ENCODE measurements at regions not wholly inside any gene's neighbourhood (a gene's known extent, or its start where the extent isn't known, plus 50 kb on each side); places are given as distances from the start of the nearest gene placed in this dataset.

DNA sequence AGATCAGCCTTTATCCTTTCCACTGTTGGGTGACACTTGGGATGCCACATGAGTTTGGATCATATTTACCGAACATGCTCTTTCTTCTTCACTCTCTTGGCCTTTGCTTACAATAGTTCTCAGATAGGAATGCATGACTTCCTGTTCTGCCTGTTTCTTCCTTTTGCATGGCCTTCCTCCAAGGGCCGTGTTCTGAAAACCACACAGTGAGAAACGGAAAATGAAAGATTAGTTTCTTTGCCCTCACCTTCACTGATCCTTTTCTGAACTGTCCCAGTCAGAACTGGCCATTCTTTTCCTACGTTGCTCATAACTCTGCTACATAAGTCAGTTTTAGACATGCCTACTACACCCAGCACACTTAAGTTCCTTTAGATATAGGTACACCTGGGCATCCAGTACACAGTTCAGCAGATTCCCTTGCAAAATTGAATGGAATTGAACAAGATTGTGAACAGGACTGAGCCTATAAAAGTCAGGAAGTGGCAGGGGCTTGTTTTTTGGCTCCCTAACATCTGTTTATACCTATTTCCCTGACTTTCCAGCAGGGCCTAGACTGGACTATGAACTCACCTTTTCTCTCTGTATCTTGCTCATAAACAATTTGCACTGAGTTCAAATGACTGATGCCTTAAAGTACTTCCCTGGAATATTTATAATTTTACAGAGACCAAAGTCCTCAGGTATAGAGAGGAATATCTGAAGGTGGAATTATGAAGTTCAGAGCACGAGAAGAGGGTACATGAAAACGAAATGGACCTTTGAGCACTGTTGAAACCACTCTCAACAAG lies 186.4 kb upstream of the ST6GAL2 start:
- intact Hi-C loops (cut with micrococcal nuclease; ENCODE audit: unreplicated experiment): no loop called here
- Mint-ChIP-seq H3K36me3 (ENCODE audit: insufficient read depth, unreplicated experiment) (no peaks in the 10 kb centered on the region), H3K27me3 (ENCODE audit: unreplicated experiment) (no peaks in the 10 kb centered on the region), H3K4me1 (ENCODE audit: low read depth, unreplicated experiment) (no peaks in the 10 kb centered on the region), H3K4me3 (ENCODE audit: low read depth, unreplicated experiment) (no peak overlapping the region), H3K9me3 (ENCODE audit: low read depth, unreplicated experiment) (peaks cover 23% of the 10 kb centered on the region), H3K27ac (ENCODE audit: unreplicated experiment) (no peak overlapping the region)
- CTCF ChIA-PET: no interaction called here
- DNase-seq: no peak
- no peak for TF ChIP-seq CTCF (IDR thresholded peaks at IDR 0.05; ENCODE audit: unreplicated experiment)
- BruUV-seq (replicated peaks): no TSS peak

DNA sequence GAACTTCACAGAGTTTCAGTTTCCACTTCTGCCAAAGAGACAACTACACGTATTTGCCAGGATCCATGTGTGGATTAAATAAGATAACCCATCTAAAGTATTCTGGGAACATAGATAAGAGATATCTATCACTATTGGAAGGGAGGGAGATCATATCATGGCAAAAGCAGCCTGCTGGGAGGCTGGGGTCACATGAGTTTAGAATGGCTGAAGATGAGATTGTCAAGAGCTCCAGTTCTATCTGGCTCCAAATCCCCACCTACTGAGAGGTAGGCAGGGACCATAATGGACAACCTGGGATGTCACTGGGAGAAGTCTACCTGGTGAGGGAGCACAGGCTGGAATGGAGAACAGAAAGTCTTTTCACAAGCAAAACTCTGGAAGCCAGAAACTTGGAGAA lies 192.6 kb upstream of the ST6GAL2 start:
- Mint-ChIP-seq H3K9me3 (ENCODE audit: low read depth, unreplicated experiment) (peaks cover 16% of the 10 kb centered on the region), H3K4me3 (ENCODE audit: low read depth, unreplicated experiment) (no peak overlapping the region), H3K27ac (ENCODE audit: unreplicated experiment) (no peak overlapping the region), H3K36me3 (ENCODE audit: insufficient read depth, unreplicated experiment) (no peaks in the 10 kb centered on the region), H3K27me3 (ENCODE audit: unreplicated experiment) (no peaks in the 10 kb centered on the region), H3K4me1 (ENCODE audit: low read depth, unreplicated experiment) (no peaks in the 10 kb centered on the region)
- intact Hi-C loops (cut with micrococcal nuclease; ENCODE audit: unreplicated experiment): no loop called here
- no peak for TF ChIP-seq CTCF (IDR thresholded peaks at IDR 0.05; ENCODE audit: unreplicated experiment)
- CTCF ChIA-PET: no interaction called here
- BruUV-seq (replicated peaks): no TSS peak
- DNase-seq: no peak

GRCh38 chr2:107086497-107086896 lies 200.5 kb upstream of the ST6GAL2 start:
- TF ChIP-seq CTCF (IDR thresholded peaks at IDR 0.05; ENCODE audit: unreplicated experiment): no peak
- Mint-ChIP-seq H3K27me3 (ENCODE audit: unreplicated experiment) (no peaks in the 10 kb centered on the region), H3K4me3 (ENCODE audit: low read depth, unreplicated experiment) (no peak overlapping the region), H3K36me3 (ENCODE audit: insufficient read depth, unreplicated experiment) (no peaks in the 10 kb centered on the region), H3K9me3 (ENCODE audit: low read depth, unreplicated experiment) (peaks cover 15% of the 10 kb centered on the region), H3K4me1 (ENCODE audit: low read depth, unreplicated experiment) (no peaks in the 10 kb centered on the region), H3K27ac (ENCODE audit: unreplicated experiment) (no peak overlapping the region)
- no TSS peak for BruUV-seq (replicated peaks)
- no peak for DNase-seq
- CTCF ChIA-PET: no interaction called here
- intact Hi-C loops (cut with micrococcal nuclease; ENCODE audit: unreplicated experiment): no loop called here

DNA sequence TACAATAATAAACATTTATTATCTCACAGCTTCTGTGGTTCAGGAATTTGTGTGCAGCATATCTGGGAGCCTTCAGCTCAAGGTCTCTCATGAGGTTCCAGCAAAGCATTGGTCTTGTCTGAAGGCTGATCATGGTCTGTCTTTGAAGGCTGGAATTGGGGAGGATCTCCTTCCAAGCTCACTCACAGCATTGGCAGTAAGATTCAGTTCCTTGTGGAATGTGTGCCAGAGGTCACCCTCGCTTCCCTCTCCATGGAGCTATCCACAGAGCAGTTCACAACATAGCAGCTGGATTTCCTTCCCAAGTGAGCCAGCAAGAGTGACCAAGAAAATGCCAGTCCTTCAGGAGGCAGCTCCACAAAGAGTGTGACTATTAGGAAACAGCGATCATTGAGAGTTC lies 202.2 kb upstream of the ST6GAL2 start:
- DNase-seq: no peak
- peaks cover 12% of the 10 kb centered on the region for H3K9me3 Mint-ChIP-seq (ENCODE audit: low read depth, unreplicated experiment)
- CTCF ChIA-PET: no interaction called here

More for the DNA sequence above, 202.2 kb upstream of the ST6GAL2 start:
- no TSS peak for BruUV-seq (replicated peaks)
- H3K27me3 Mint-ChIP-seq (ENCODE audit: unreplicated experiment): no peaks in the 10 kb centered on the region
- intact Hi-C loops (cut with micrococcal nuclease; ENCODE audit: unreplicated experiment): no loop called here
- no peak for TF ChIP-seq CTCF (IDR thresholded peaks at IDR 0.05; ENCODE audit: unreplicated experiment)
- H3K4me3 Mint-ChIP-seq (ENCODE audit: low read depth, unreplicated experiment): no peak overlapping the region
- no peaks in the 10 kb centered on the region for H3K4me1 Mint-ChIP-seq (ENCODE audit: low read depth, unreplicated experiment)
- no peaks in the 10 kb centered on the region for H3K36me3 Mint-ChIP-seq (ENCODE audit: insufficient read depth, unreplicated experiment)
- H3K27ac Mint-ChIP-seq (ENCODE audit: unreplicated experiment): no peak overlapping the region
